Omental fat pad (tissue), 3 donors: ENCODE measurements at regions not wholly inside any gene's neighbourhood (a gene's known extent, or its start where the extent isn't known, plus 50 kb on each side); places are given as distances from the start of the nearest gene placed in this dataset.

Source experiments
- ATAC-seq: fragments of 150-250 bp; one replicate; pipeline ENCODE4 v1.9.1; 2016; ENCODE audit warnings: mild to moderate bottlenecking, moderate library complexity; ENCODE audit not compliant: low FRiP score
- DNase-seq: peaks from one replicate; pipeline ENCODE4 v3.0.0-alpha.2; 2019; ENCODE audit warnings: low spot score
- TF ChIP-seq, protein P1 (sequence below), 3 donors: fragments of 450-650 bp; IDR thresholded peaks; one replicate each; pipeline ENCODE4 v1.5.1; 2016 to 2017; ENCODE audit warnings: antibody characterized with exemption in 3 of 3, mild to moderate bottlenecking in 3 of 3, moderate library complexity in 2 of 3

DNA sequence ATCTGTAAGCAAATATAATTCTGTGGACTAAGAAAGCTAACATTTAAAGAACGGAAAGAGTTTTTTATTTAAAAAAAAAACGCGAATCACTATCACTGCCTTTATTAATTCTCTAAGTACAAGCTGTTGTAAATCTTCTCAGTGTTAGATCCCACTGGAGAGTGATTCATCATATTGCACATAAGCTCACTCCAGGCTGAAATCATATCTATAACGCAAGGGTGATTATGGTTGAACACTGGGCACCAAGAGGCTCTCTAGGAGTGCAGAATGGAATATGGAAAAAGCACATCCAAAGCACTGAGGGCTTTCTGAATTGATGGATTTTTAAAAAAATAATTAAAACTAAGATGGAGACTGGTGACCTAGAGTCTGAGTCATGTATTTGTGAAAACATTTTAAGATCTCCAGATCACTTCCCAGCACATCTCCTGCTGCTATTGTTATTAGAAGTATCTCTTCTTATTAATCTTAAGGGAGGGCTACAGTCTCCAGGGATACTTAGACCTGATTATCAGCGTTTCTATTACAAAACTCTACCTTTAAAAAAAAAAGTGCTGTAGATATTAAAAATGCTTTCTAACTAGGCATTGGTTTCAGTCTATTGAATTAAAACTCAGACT, 1106.8 kb downstream of the AACS start:
- TF ChIP-seq, protein P1, sequence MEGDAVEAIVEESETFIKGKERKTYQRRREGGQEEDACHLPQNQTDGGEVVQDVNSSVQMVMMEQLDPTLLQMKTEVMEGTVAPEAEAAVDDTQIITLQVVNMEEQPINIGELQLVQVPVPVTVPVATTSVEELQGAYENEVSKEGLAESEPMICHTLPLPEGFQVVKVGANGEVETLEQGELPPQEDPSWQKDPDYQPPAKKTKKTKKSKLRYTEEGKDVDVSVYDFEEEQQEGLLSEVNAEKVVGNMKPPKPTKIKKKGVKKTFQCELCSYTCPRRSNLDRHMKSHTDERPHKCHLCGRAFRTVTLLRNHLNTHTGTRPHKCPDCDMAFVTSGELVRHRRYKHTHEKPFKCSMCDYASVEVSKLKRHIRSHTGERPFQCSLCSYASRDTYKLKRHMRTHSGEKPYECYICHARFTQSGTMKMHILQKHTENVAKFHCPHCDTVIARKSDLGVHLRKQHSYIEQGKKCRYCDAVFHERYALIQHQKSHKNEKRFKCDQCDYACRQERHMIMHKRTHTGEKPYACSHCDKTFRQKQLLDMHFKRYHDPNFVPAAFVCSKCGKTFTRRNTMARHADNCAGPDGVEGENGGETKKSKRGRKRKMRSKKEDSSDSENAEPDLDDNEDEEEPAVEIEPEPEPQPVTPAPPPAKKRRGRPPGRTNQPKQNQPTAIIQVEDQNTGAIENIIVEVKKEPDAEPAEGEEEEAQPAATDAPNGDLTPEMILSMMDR (IDR thresholded peaks at IDR 0.05), result no peak
- no peak for ATAC-seq
- no peak for DNase-seq

- no peak for DNase-seq
- TF ChIP-seq, protein P1 (IDR thresholded peaks at IDR 0.05), result no peak
- ATAC-seq, result peak; percentile 90
Measured at GRCh38 chr12:126182619-126183236, 1117.5 kb downstream of the AACS start.

DNA sequence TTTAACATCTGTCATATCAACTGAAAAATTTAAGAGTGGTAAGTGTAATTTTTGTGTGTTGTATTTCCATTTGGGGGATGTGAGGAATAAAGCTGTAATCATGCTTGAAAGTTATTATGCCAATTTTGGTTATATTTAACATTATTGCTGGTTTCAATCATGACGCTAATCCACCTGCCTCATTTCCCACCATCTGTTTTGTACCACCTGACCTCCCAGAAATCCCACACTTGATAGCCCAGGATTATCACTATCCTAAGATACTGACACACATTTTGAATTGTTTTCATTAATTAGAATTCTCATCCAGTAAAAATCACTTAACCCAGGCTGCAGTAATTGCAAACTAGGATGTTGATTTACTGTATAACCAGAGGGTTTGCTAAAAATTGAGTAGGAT, 1119.8 kb downstream of the AACS start:
- no peak for DNase-seq
- no peak for ATAC-seq
- TF ChIP-seq, protein P1 (IDR thresholded peaks at IDR 0.05), result no peak

GRCh38 chr12:126189856-126190255, 1124.6 kb downstream of the AACS start:
- DNase-seq (no peak), ATAC-seq (no peak)
- TF ChIP-seq, protein P1 (IDR thresholded peaks at IDR 0.05), result no peak

GRCh38 chr12:126191031-126191891, 1126.0 kb downstream of the AACS start:
- DNase-seq (no peak), ATAC-seq (peak; percentile 32)
- TF ChIP-seq, protein P1 (IDR thresholded peaks at IDR 0.05), result no peak

- ATAC-seq (no peak), DNase-seq (no peak)
- TF ChIP-seq, protein P1 (IDR thresholded peaks at IDR 0.05), result no peak
Measured at GRCh38 chr12:126191949-126192348, 1126.7 kb downstream of the AACS start.
